ENCODE measurements at regions not wholly inside any gene's neighbourhood (a gene's known extent, or its start where the extent isn't known, plus 50 kb on each side); places are given as distances from the start of the nearest gene placed in this dataset.
A peak's percentile ranks its signal among the peaks of the same experiment; 100 is the strongest.

DNA sequence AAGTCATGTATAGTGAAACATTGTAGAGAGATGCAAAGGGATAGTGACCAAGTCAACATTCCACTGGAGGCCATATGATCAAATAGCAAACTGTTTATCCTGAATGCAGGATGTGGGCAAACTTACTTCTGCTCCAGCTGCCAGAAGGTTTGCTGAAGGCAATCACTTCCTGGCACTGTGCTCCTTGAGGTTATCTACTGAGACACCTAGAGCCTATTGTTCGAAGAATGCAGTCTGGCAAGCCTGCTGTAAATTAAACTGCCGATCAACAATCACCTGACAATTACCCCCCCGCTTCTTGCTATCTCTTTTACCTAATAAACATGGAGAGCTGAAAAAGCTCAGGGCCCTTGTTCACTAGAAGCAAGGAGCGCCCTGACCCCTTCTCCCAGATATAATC is 139.4 kb upstream of the B3GALT2 start:
- Histone ChIP-seq H3K4me1 (ENCODE audit: insufficient read depth, low read length) (no peaks in the 10 kb centered on the region), H3K36me3 (ENCODE audit: insufficient read depth, low read length) (no peaks in the 10 kb centered on the region), H4K20me1 (ENCODE audit: insufficient read depth, low read length) (no peaks in the 10 kb centered on the region), H3K27ac (ENCODE audit: low read length) (no peak overlapping the region), H3K9me3 (ENCODE audit: insufficient read depth, low read length, severe bottlenecking) (no peaks in the 10 kb centered on the region), H2AFZ (ENCODE audit: low read depth, low read length) (no peak overlapping the region), H3K79me2 (ENCODE audit: insufficient read depth, low read length) (no peaks in the 10 kb centered on the region), H3K9ac (ENCODE audit: low read depth, low read length) (no peak overlapping the region), H3K27me3 (ENCODE audit: insufficient read depth, low read length, poor library complexity) (no peaks in the 10 kb centered on the region), H3K4me2 (ENCODE audit: insufficient read depth, low read length) (no peak overlapping the region), H3K4me3 (ENCODE audit: low read depth in 1 of 2, low read length in 2 of 2) (no peak overlapping the region)
- TF ChIP-seq, protein P1, sequence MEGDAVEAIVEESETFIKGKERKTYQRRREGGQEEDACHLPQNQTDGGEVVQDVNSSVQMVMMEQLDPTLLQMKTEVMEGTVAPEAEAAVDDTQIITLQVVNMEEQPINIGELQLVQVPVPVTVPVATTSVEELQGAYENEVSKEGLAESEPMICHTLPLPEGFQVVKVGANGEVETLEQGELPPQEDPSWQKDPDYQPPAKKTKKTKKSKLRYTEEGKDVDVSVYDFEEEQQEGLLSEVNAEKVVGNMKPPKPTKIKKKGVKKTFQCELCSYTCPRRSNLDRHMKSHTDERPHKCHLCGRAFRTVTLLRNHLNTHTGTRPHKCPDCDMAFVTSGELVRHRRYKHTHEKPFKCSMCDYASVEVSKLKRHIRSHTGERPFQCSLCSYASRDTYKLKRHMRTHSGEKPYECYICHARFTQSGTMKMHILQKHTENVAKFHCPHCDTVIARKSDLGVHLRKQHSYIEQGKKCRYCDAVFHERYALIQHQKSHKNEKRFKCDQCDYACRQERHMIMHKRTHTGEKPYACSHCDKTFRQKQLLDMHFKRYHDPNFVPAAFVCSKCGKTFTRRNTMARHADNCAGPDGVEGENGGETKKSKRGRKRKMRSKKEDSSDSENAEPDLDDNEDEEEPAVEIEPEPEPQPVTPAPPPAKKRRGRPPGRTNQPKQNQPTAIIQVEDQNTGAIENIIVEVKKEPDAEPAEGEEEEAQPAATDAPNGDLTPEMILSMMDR (IDR thresholded peaks at IDR 0.05; ENCODE audit: borderline replicate concordance, extremely low read depth, low read length, poor library complexity, severe bottlenecking): no peak
- no peak for TF ChIP-seq EZH2 (IDR thresholded peaks at IDR 0.05; ENCODE audit: borderline replicate concordance, low read depth, low read length, severe bottlenecking)
- ATAC-seq (ENCODE audit: insufficient read depth, low read depth) (peak; percentile 67; the same call in 2 of the 3 replicates), DNase-seq (peak; percentile 15)

DNA sequence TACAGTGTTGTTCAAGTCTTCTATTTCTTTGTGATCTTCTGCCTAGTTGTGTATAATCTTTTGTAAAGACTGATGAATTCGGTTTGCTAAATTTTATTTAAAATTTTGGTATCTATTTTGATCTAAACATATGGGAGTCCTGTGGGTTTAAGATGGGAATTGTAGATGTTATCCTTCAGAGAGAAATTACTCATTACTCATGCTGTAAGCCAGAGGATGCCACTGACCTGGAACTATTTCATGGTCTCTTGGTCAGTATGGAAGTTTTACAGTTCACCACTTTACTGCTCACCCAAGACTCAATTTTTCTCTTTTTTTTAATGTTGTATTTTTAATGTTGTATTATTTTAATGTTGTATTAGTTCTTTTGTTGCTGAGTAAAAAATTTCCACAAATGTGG is 138.6 kb upstream of the B3GALT2 start:
- no peak for TF ChIP-seq EZH2 (IDR thresholded peaks at IDR 0.05; ENCODE audit: borderline replicate concordance, low read depth, low read length, severe bottlenecking)
- TF ChIP-seq, protein P1 (IDR thresholded peaks at IDR 0.05; ENCODE audit: borderline replicate concordance, extremely low read depth, low read length, poor library complexity, severe bottlenecking): no peak
- no peak for ATAC-seq (ENCODE audit: insufficient read depth, low read depth)

DNA sequence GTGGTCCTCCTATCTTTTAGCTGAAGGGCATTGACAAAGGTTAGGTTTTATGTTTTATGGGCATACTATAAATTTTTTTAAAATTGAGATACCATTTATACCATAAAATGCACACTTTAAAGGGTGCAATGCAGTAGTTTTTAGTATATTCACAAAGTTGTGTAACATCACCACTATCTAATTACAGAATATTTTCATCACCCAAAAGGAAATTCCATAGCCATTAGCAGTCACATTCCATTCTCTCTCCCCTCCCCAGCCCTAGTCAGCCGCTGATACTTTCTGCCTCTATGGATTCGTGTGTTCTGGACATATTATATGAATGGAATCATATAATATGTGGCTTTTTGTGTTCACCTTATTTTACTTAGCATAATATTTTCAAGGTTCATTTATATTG is 135.8 kb upstream of the B3GALT2 start:
- ATAC-seq (ENCODE audit: insufficient read depth, low read depth) (no peak), DNase-seq (no peak)
- Histone ChIP-seq H3K4me1 (ENCODE audit: insufficient read depth, low read length) (no peaks in the 10 kb centered on the region), H3K4me3 (ENCODE audit: low read depth in 1 of 2, low read length in 2 of 2) (no peak overlapping the region), H3K36me3 (ENCODE audit: insufficient read depth, low read length) (no peaks in the 10 kb centered on the region), H4K20me1 (ENCODE audit: insufficient read depth, low read length) (no peaks in the 10 kb centered on the region), H3K9me3 (ENCODE audit: insufficient read depth, low read length, severe bottlenecking) (no peaks in the 10 kb centered on the region), H3K9ac (ENCODE audit: low read depth, low read length) (no peak overlapping the region), H3K27me3 (ENCODE audit: insufficient read depth, low read length, poor library complexity) (no peaks in the 10 kb centered on the region), H3K79me2 (ENCODE audit: insufficient read depth, low read length) (no peaks in the 10 kb centered on the region), H3K27ac (ENCODE audit: low read length) (no peak overlapping the region), H2AFZ (ENCODE audit: low read depth, low read length) (no peak overlapping the region), H3K4me2 (ENCODE audit: insufficient read depth, low read length) (no peak overlapping the region)
- TF ChIP-seq, protein P1 (IDR thresholded peaks at IDR 0.05; ENCODE audit: borderline replicate concordance, extremely low read depth, low read length, poor library complexity, severe bottlenecking): no peak
- no peak for TF ChIP-seq EZH2 (IDR thresholded peaks at IDR 0.05; ENCODE audit: borderline replicate concordance, low read depth, low read length, severe bottlenecking)

More for the DNA sequence above, 138.6 kb upstream of the B3GALT2 start:
- Histone ChIP-seq H3K36me3 (ENCODE audit: insufficient read depth, low read length) (no peaks in the 10 kb centered on the region), H3K9ac (ENCODE audit: low read depth, low read length) (no peak overlapping the region), H3K4me3 (ENCODE audit: low read depth in 1 of 2, low read length in 2 of 2) (no peak overlapping the region), H2AFZ (ENCODE audit: low read depth, low read length) (no peak overlapping the region), H3K9me3 (ENCODE audit: insufficient read depth, low read length, severe bottlenecking) (no peaks in the 10 kb centered on the region), H3K4me2 (ENCODE audit: insufficient read depth, low read length) (no peak overlapping the region), H4K20me1 (ENCODE audit: insufficient read depth, low read length) (no peaks in the 10 kb centered on the region), H3K4me1 (ENCODE audit: insufficient read depth, low read length) (no peaks in the 10 kb centered on the region), H3K27ac (ENCODE audit: low read length) (no peak overlapping the region), H3K27me3 (ENCODE audit: insufficient read depth, low read length, poor library complexity) (no peaks in the 10 kb centered on the region), H3K79me2 (ENCODE audit: insufficient read depth, low read length) (no peaks in the 10 kb centered on the region)
- DNase-seq: no peak
